Activated T-cell treated with anti-CD3 and anti-CD28 coated beads for 48 hours (primary cell): ENCODE measurements at regions not wholly inside any gene's neighbourhood (a gene's known extent, or its start where the extent isn't known, plus 50 kb on each side); places are given as distances from the start of the nearest gene placed in this dataset.
"Not testable (repeated sequence)": the region's sequence is repeated elsewhere in the genome, so short reads cannot be mapped to it uniquely, and the experiment has no call there.

ENCODE experiments used
- DNase-seq: peaks from one replicate; pipeline ENCODE4 v3.0.0-alpha.2; 2020; ENCODE audit warnings: low read depth

- no peak for DNase-seq
These were observed 181.4 kb upstream of the CACNA2D1 start for GRCh38 chr7:82624965-82625364.

GRCh38 chr7:82624337-82624736, 180.8 kb upstream of the CACNA2D1 start:
- DNase-seq: no peak

- DNase-seq: no peak
These were observed 180.2 kb upstream of the CACNA2D1 start for GRCh38 chr7:82623812-82624211.

GRCh38 chr7:82617156-82617555, 173.6 kb upstream of the CACNA2D1 start:
- DNase-seq: no peak

- DNase-seq: no peak
These were observed 172.6 kb upstream of the CACNA2D1 start for GRCh38 chr7:82616059-82616728.

DNA sequence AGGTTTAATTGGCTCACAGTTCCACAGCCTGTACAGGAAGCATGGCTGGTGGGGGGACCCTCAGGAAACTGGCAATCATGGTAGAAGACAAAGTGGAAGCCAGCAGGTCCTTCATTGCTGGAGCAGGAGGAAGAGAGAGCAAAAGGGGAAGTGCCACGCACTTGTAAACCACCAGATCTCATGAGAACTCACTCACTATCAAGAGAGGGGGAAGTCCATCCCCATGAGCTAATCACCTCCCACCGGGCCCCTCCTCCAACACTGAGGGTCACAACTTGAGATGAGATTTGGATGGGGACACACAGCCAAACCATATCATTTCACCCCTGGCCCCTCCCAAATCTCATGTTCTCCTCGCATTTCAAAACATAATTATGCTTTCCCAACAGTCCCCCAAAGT, 171.9 kb upstream of the CACNA2D1 start:
- DNase-seq: no peak

- no peak for DNase-seq
These were observed 166.2 kb upstream of the CACNA2D1 start for GRCh38 chr7:82609746-82610145.

- DNase-seq: no peak
These were observed 161.8 kb upstream of the CACNA2D1 start for GRCh38 chr7:82605247-82605864.

GRCh38 chr7:82602066-82602465, 158.5 kb upstream of the CACNA2D1 start:
- DNase-seq: no peak

GRCh38 chr7:82600531-82600930, 157.0 kb upstream of the CACNA2D1 start:
- no peak for DNase-seq

- no peak for DNase-seq
These were observed 156.3 kb upstream of the CACNA2D1 start for GRCh38 chr7:82599895-82600294.

- no peak for DNase-seq
These were observed 155.4 kb upstream of the CACNA2D1 start for GRCh38 chr7:82598958-82599357.

- not testable (repeated sequence) for DNase-seq
These were observed 152.2 kb upstream of the CACNA2D1 start for GRCh38 chr7:82595795-82596194.

GRCh38 chr7:82595176-82595575, 151.6 kb upstream of the CACNA2D1 start:
- DNase-seq: no peak

GRCh38 chr7:82594665-82595064, 151.1 kb upstream of the CACNA2D1 start:
- DNase-seq: no peak

DNA sequence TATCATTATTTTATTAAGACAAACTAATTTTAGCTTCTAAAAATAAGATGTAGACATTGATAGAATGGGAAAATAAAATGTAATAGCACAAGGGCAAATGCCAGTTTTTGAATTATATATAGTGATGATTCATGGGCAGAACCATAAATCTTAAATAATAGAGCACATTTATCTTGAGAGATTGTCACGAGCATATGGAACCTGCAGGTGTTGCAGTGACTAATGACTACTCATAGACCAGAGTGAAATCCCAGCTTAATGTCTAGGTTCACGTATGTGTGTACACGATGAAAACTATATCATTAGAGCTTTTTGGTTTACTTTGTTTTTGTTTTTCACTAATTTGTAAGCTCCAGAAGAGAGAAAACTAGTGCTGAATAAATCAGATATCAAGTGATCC, 150.2 kb upstream of the CACNA2D1 start:
- DNase-seq: no peak

GRCh38 chr7:82592416-82592815, 148.8 kb upstream of the CACNA2D1 start:
- DNase-seq: no peak

DNA sequence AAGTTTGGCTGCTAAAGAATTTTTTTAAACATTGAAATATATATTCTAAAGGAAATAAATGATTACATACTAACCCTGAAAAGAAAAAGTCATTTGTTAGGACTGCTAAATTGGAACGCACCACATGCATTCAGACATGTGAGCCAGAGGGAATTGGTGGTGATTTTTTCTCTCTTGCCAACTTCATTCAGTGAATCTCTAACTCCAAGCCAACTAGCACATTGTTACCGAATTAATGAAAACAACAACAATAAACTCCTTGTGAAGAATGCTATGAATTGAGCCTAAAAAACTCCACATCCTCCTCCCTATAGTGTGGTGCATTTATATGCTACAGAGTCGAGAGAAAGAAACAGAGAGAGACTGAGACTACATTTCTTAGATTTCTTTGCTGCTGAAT, 135.5 kb upstream of the CACNA2D1 start:
- no peak for DNase-seq

GRCh38 chr7:82578430-82578829, 134.9 kb upstream of the CACNA2D1 start:
- DNase-seq: no peak

GRCh38 chr7:82572195-82572880, 128.8 kb upstream of the CACNA2D1 start:
- DNase-seq: peak; percentile 54

DNA sequence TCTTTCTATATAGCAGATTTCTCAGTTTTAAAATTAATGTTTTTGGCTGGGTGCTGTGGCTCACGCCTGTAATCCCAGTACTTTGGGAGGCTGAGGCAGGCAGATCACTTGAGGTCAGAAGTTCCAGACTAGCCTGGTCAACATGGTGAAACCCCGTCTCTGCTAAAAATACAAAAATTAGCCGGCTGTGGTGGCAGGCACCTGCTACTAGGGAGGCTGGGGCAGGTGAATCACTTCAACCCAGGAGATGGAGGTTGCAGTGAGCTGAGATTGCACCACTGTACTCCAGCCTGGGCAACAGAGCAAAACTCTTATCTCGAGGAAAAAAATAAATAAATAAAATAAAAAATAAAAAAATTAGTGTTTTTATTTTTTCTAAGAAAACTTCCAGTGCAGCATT, 127.5 kb upstream of the CACNA2D1 start:
- DNase-seq: not testable (repeated sequence)

DNA sequence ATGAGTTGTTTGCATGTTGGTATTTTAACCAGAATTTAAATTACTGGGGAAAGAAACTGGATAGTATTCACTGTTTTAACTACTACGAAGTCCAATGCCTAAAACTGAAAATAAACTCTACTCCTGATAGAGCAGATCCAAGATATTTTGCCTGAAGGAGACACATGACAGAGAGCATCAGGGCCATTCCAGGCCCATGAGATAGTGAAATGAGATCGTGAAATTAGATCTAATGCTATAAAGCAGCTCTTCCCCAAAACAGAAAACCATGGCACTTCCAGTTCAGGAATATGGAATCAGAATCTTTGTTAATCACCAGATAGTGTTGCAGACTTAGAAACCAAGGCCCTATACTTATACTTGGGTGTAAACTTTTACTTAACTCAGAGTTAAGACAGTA, 124.3 kb upstream of the CACNA2D1 start:
- DNase-seq: no peak

GRCh38 chr7:82567356-82567755, 123.8 kb upstream of the CACNA2D1 start:
- no peak for DNase-seq
